HepG2 (cell line): ENCODE measurements at regions not wholly inside any gene's neighbourhood (a gene's known extent, or its start where the extent isn't known, plus 50 kb on each side); places are given as distances from the start of the nearest gene placed in this dataset.
"Not testable (repeated sequence)": the region's sequence is repeated elsewhere in the genome, so short reads cannot be mapped to it uniquely, and the experiment has no call there.

Experiments used
- ATAC-seq: fragments of 200-7000 bp; cut with Tn5 transposase; 3 replicates; pipeline ENCODE4 v1.9.1; 2020; ENCODE audit warnings: mild to moderate bottlenecking, moderate library complexity
- BruUV-seq: library from RNA; stranded (reverse); fragments of 400-500 nt; replicated peaks from 2 replicates; lab custom pipeline; 2021; lab: Mats Ljungman, UMichigan
- CTCF ChIA-PET: fragments of 300-600 bp; formaldehyde crosslinking; extraction: SDS; loops from one replicate; lab custom pipeline; 2021; ENCODE audit warnings: low total read pairs, inconsistent platforms, low intra/inter-chr PET ratio; lab: Yijun Ruan, JAX
- POLR2A ChIA-PET: fragments of 350-600 bp; sonication (Branson Sonifier 250); formaldehyde crosslinking; loops from one replicate; lab custom pipeline; 2020; ENCODE audit warnings: antibody characterized with exemption, inconsistent platforms; lab: Yijun Ruan, JAX
- DNase-seq: peaks from one replicate; pipeline ENCODE4 v3.0.0-alpha.2; 2015; ENCODE audit warnings: low spot score
- FAIRE-seq: peaks from 3 replicates; lab custom pipeline; 2011; peaks lifted over from hg19 to GRCh38; lab: Jason Lieb, UNC
- H2AFZ ChIP-seq: one replicate; pipeline ENCODE4 v1.6.1; 2011; ENCODE audit warnings: low read length, inconsistent platforms
- H3K27ac ChIP-seq: fragments of 300-600 bp; 3 replicates; pipeline ENCODE4 v1.8.0; 2011; ENCODE audit warnings: mixed run types, mild to moderate bottlenecking, mixed read lengths, low read length, inconsistent platforms; ENCODE audit not compliant: insufficient read depth; ENCODE audit errors: extremely low read length
- H3K27me3 ChIP-seq, 2 experiments: fragments of 200-600 bp in 1 of 2; 2 replicates in 1 of 2; 3 replicates in 1 of 2; pipeline versions ENCODE4 v1.6.0 to v1.8.0; 2011; ENCODE audit warnings: low read length in 2 of 2, mild to moderate bottlenecking in 2 of 2, moderate library complexity in 2 of 2, inconsistent platforms in 1 of 2; ENCODE audit not compliant: insufficient read depth in 2 of 2, control insufficient read depth in 1 of 2
- H3K36me3 ChIP-seq, 2 experiments: fragments of 200-600 bp in 1 of 2; replicated peaks in 1 of 2; 2 replicates in 1 of 2; 3 replicates in 1 of 2; pipeline versions ENCODE4 v1.5.1 to v1.8.0; 2011; ENCODE audit warnings: low read length in 2 of 2, inconsistent platforms in 1 of 2; ENCODE audit not compliant: insufficient read depth in 2 of 2, control insufficient read depth in 1 of 2
- H3K4me1 ChIP-seq: 2 replicates; pipeline ENCODE4 v1.5.1; 2012; ENCODE audit warnings: low read length, inconsistent platforms; ENCODE audit not compliant: insufficient read depth
- H3K4me2 ChIP-seq: 2 replicates; pipeline ENCODE4 v1.6.0; 2011; ENCODE audit warnings: low read depth, low read length, inconsistent platforms
- H3K4me3 ChIP-seq, 3 experiments: fragments of 200-600 bp in 1 of 3; sonication (generic), shearing (Covaris generic) in 1 of 3; replicated peaks in 1 of 3; 2 replicates each; pipeline ENCODE4 v1.5.1; 2011 to 2016; ENCODE audit warnings: low read length in 3 of 3, inconsistent platforms in 2 of 3, low read depth in 2 of 3, mild to moderate bottlenecking in 2 of 3, control low read depth in 1 of 3, mixed read lengths in 1 of 3; ENCODE audit not compliant: insufficient read depth in 1 of 3
- H3K79me2 ChIP-seq: one replicate; pipeline ENCODE4 v1.6.1; 2011; ENCODE audit warnings: low read length, inconsistent platforms; ENCODE audit not compliant: insufficient read depth
- H3K9ac ChIP-seq: 2 replicates; pipeline ENCODE4 v1.6.0; 2011; ENCODE audit warnings: mild to moderate bottlenecking, low read depth, low read length, inconsistent platforms; ENCODE audit not compliant: insufficient read depth
- H3K9me3 ChIP-seq: 2 replicates; pipeline ENCODE4 v1.5.1; 2012; ENCODE audit warnings: mild to moderate bottlenecking, low read length
- H4K20me1 ChIP-seq: 2 replicates; pipeline ENCODE4 v1.6.0; 2011; ENCODE audit warnings: inconsistent platforms, mild to moderate bottlenecking, low read length, moderate library complexity; ENCODE audit not compliant: insufficient read depth
- MXI1 ChIP-seq: IDR thresholded peaks from 3 replicates; pipeline ENCODE4 v1.6.1; 2012; ENCODE audit warnings: low read depth, low read length, inconsistent platforms, borderline replicate concordance
- PRPF4 ChIP-seq: fragments of 200-400 bp; formaldehyde crosslinking; IDR thresholded peaks from 2 replicates; pipeline ENCODE4 v1.6.1; 2016; ENCODE audit warnings: low read length, low read depth; ENCODE audit not compliant: poor library complexity, severe bottlenecking
- RXRB ChIP-seq: IDR thresholded peaks from 2 replicates; pipeline ENCODE4 v1.6.1; 2016; ENCODE audit warnings: borderline replicate concordance, missing genetic modification reagents, missing compliant biosample characterization
- SP4 ChIP-seq: sonication (generic); formaldehyde crosslinking; IDR thresholded peaks from 2 replicates; pipeline ENCODE4 v1.8.1; 2023; ENCODE audit warnings: mild to moderate bottlenecking, missing genetic modification reagents
- SRF ChIP-seq: IDR thresholded peaks from 2 replicates; pipeline ENCODE4 v1.6.1; 2011; ENCODE audit warnings: mild to moderate bottlenecking, low read depth, low read length, moderate library complexity
- TFDP2 ChIP-seq: sonication (generic); formaldehyde crosslinking; IDR thresholded peaks from 2 replicates; pipeline ENCODE4 v1.4.0; 2020; ENCODE audit warnings: missing genetic modification reagents
- ZNF784 ChIP-seq: sonication (generic); formaldehyde crosslinking; IDR thresholded peaks from 2 replicates; pipeline ENCODE4 v1.5.1; 2020; ENCODE audit warnings: missing genetic modification reagents, mild to moderate bottlenecking, borderline replicate concordance
- ZZZ3 ChIP-seq: sonication (generic); formaldehyde crosslinking; IDR thresholded peaks from 2 replicates; pipeline ENCODE4 v1.4.0; 2020; ENCODE audit warnings: missing genetic modification reagents, mild to moderate bottlenecking, borderline replicate concordance
- WGBS: methylation state at CpG from one replicate; pipeline ENCODE4 v1.1.6; 2017; ENCODE audit warnings: low lambda C conversion rate; 5-methylcytosine and 5-hydroxymethylcytosine counted together
- in situ Hi-C: cut with HindIII; loops from 2 replicates; pipeline ENCODE4 v1.10.0; 2017; ENCODE audit warnings: low pct_unique_long_range_greater_than_20kb; ENCODE audit not compliant: extremely low pct_ligation_motif_present
- intact Hi-C: fragments of 100-400 bp; cut with micrococcal nuclease; formaldehyde crosslinking; loops from one replicate; pipeline ENCODE4 v1.10.0; 2022; ENCODE audit not compliant: unreplicated experiment

GRCh38 chr1:173367136-173367535 is 110.0 kb upstream of the PRDX6 start:
- 54% methylated on average over 6 of the region's 6 CpGs for WGBS
- FAIRE-seq: no peak

GRCh38 chr1:173370586-173370985 is 106.5 kb upstream of the PRDX6 start:
- H3K27ac ChIP-seq, H3K79me2 ChIP-seq, H3K36me3 ChIP-seq, H3K4me2 ChIP-seq, DNase-seq, H3K27me3 ChIP-seq, BruUV-seq, H3K9me3 ChIP-seq, H3K9ac ChIP-seq, in situ Hi-C loops, H3K4me3 ChIP-seq, H4K20me1 ChIP-seq, POLR2A ChIA-PET, FAIRE-seq, ATAC-seq, H3K4me1 ChIP-seq, intact Hi-C loops, H2AFZ ChIP-seq, CTCF ChIA-PET: not testable (repeated sequence)
- 30% methylated on average over 2 of the region's 3 CpGs for WGBS

More at GRCh38 chr1:173367136-173367535, 110.0 kb upstream of the PRDX6 start:
- no peaks in the 10 kb centered on the region for H4K20me1 ChIP-seq
- no TSS peak for BruUV-seq
- H3K4me3 ChIP-seq: no peak overlapping the region
- no peak for DNase-seq
- intact Hi-C loops (no loop called here), in situ Hi-C loops (no loop called here)
- H3K79me2 ChIP-seq: no peaks in the 10 kb centered on the region
- CTCF ChIA-PET: no interaction called here
- no peaks in the 10 kb centered on the region for H3K4me1 ChIP-seq
- ATAC-seq: no peak
- H3K27me3 ChIP-seq: no peaks in the 10 kb centered on the region
- no peak for TF ChIP-seq RXRB (CRISPR knock-in tag)
- TF ChIP-seq SRF: no peak
- no peak for TF ChIP-seq SP4
- TF ChIP-seq ZNF784: no peak
- no peak for TF ChIP-seq ZZZ3 (CRISPR knock-in tag)
- TF ChIP-seq PRPF4: no peak
- no peak for TF ChIP-seq MXI1
- TF ChIP-seq TFDP2 (CRISPR knock-in tag): no peak
- H2AFZ ChIP-seq: no peak overlapping the region
- no peak overlapping the region for H3K4me2 ChIP-seq
- no peaks in the 10 kb centered on the region for H3K36me3 ChIP-seq
- no peak overlapping the region for H3K9ac ChIP-seq
- H3K27ac ChIP-seq: no peak overlapping the region
- POLR2A ChIA-PET: no interaction called here
- H3K9me3 ChIP-seq: no peaks in the 10 kb centered on the region

- in situ Hi-C loops, intact Hi-C loops, H3K27ac ChIP-seq, ATAC-seq, DNase-seq, H3K4me1 ChIP-seq, CTCF ChIA-PET, H3K36me3 ChIP-seq, POLR2A ChIA-PET, BruUV-seq, H4K20me1 ChIP-seq, H3K9ac ChIP-seq, H3K4me3 ChIP-seq, H3K79me2 ChIP-seq, H3K9me3 ChIP-seq, H2AFZ ChIP-seq, H3K27me3 ChIP-seq, FAIRE-seq, H3K4me2 ChIP-seq: not testable (repeated sequence)
- WGBS: 21% methylated on average over 1 of the region's 1 CpG
Measured at GRCh38 chr1:173376065-173376464, 101.1 kb upstream of the PRDX6 start.
